ENCODE measurements at regions not wholly inside any gene's neighbourhood (a gene's known extent, or its start where the extent isn't known, plus 50 kb on each side); places are given as distances from the start of the nearest gene placed in this dataset.

- TF ChIP-seq EZH2phosphoT487 (IDR thresholded peaks at IDR 0.05; ENCODE audit: insufficient read depth, low read depth) (no peak), EZH2 (IDR thresholded peaks at IDR 0.05; ENCODE audit: insufficient read depth, poor library complexity, severe bottlenecking) (no peak)
Measured at GRCh38 chr16:26334218-26335111, 642.7 kb downstream of the HS3ST4 start.
